ENCODE measurements at regions not wholly inside any gene's neighbourhood (a gene's known extent, or its start where the extent isn't known, plus 50 kb on each side); places are given as distances from the start of the nearest gene placed in this dataset.

- Histone ChIP-seq H3K36me3 (replicated peaks in 1 of 2; ENCODE audit: control insufficient read depth in 2 of 2, insufficient read depth in 2 of 2, low read length in 2 of 2) (no peaks in the 10 kb centered on the region), H3K23ac (ENCODE audit: low read depth, low read length, poor library complexity) (no peak overlapping the region), H4K8ac (ENCODE audit: low read depth, low read length) (no peak overlapping the region), H3K4me2 (ENCODE audit: insufficient read depth, low read length, poor library complexity, severe bottlenecking) (no peak overlapping the region), H2BK120ac (ENCODE audit: low read depth, low read length) (no peak overlapping the region), H3K4me3 (ENCODE audit: low read length in 2 of 2) (no peak overlapping the region), H4K91ac (ENCODE audit: low read depth, low read length, poor library complexity) (no peak overlapping the region), H3K4ac (ENCODE audit: low read length) (no peak overlapping the region), H3K79me1 (ENCODE audit: low read depth, low read length) (no peaks in the 10 kb centered on the region), H3K4me1 (ENCODE audit: control insufficient read depth in 2 of 2, insufficient read depth in 1 of 2, low read depth in 1 of 2, low read length in 2 of 2) (no peaks in the 10 kb centered on the region), H2AFZ (ENCODE audit: low read length) (no peak overlapping the region), H3K9me3 (replicated peaks in 1 of 2; ENCODE audit: control insufficient read depth in 2 of 2, insufficient read depth in 1 of 2, low read depth in 1 of 2, low read length in 2 of 2) (no peaks in the 10 kb centered on the region), H2AK5ac (ENCODE audit: low read depth, low read length) (no peak overlapping the region), H3K14ac (ENCODE audit: low read length) (no peak overlapping the region), H2BK15ac (ENCODE audit: low read length) (no peak overlapping the region), H2BK5ac (ENCODE audit: low read length) (no peak overlapping the region), H3K27ac (replicated peaks; ENCODE audit: low read length) (no peak overlapping the region), H3K9ac (ENCODE audit: low read depth, low read length, poor library complexity) (no peak overlapping the region), H2BK12ac (ENCODE audit: low read length) (no peak overlapping the region), H3K18ac (ENCODE audit: low read length) (no peak overlapping the region), H3K27me3 (ENCODE audit: control insufficient read depth in 3 of 3, insufficient read depth in 3 of 3, low read depth in 1 of 3, low read length in 3 of 3) (no peaks in the 10 kb centered on the region)
- DNase-seq (ENCODE audit: low spot score) = no peak
Measured at GRCh38 chrX:122248681-122249080, 935.4 kb upstream of the GRIA3 start.

GRCh38 chrX:122252454-122252853, 931.6 kb upstream of the GRIA3 start:
- no peak overlapping the region for H3K4me3 ChIP-seq (ENCODE audit: low read length in 2 of 2)
- H3K27me3 ChIP-seq (ENCODE audit: control insufficient read depth in 3 of 3, insufficient read depth in 3 of 3, low read depth in 1 of 3, low read length in 3 of 3) = no peaks in the 10 kb centered on the region
- no peaks in the 10 kb centered on the region for H3K36me3 ChIP-seq (replicated peaks in 1 of 2; ENCODE audit: control insufficient read depth in 2 of 2, insufficient read depth in 2 of 2, low read length in 2 of 2)
- H3K14ac ChIP-seq (ENCODE audit: low read length) = no peak overlapping the region
- no peaks in the 10 kb centered on the region for H3K9me3 ChIP-seq (replicated peaks in 1 of 2; ENCODE audit: control insufficient read depth in 2 of 2, insufficient read depth in 1 of 2, low read depth in 1 of 2, low read length in 2 of 2)
- H3K4me2 ChIP-seq (ENCODE audit: insufficient read depth, low read length, poor library complexity, severe bottlenecking) = no peak overlapping the region
- no peak overlapping the region for H3K18ac ChIP-seq (ENCODE audit: low read length)
- H3K79me1 ChIP-seq (ENCODE audit: low read depth, low read length) = no peaks in the 10 kb centered on the region
- no peak overlapping the region for H2BK15ac ChIP-seq (ENCODE audit: low read length)
- no peak overlapping the region for H2BK5ac ChIP-seq (ENCODE audit: low read length)
- H4K91ac ChIP-seq (ENCODE audit: low read depth, low read length, poor library complexity) = no peak overlapping the region
- no peak overlapping the region for H3K4ac ChIP-seq (ENCODE audit: low read length)
- no peak overlapping the region for H2AK5ac ChIP-seq (ENCODE audit: low read depth, low read length)
- H4K8ac ChIP-seq (ENCODE audit: low read depth, low read length) = no peak overlapping the region
- H2BK12ac ChIP-seq (ENCODE audit: low read length) = no peak overlapping the region
- no CpG with 5 or more reads among the region's 5 CpGs for WGBS, 2 donors (ENCODE audit: extremely low coverage in 2 of 2, insufficient read length in 2 of 2, insufficient replicate concordance in 1 of 2)
- no peak overlapping the region for H3K27ac ChIP-seq (replicated peaks; ENCODE audit: low read length)
- DNase-seq (ENCODE audit: low spot score) = no peak
- no peak overlapping the region for H2BK120ac ChIP-seq (ENCODE audit: low read depth, low read length)
- H3K9ac ChIP-seq (ENCODE audit: low read depth, low read length, poor library complexity) = no peak overlapping the region
- H2AFZ ChIP-seq (ENCODE audit: low read length) = no peak overlapping the region
- no peak overlapping the region for H3K23ac ChIP-seq (ENCODE audit: low read depth, low read length, poor library complexity)
- H3K4me1 ChIP-seq (ENCODE audit: control insufficient read depth in 2 of 2, insufficient read depth in 1 of 2, low read depth in 1 of 2, low read length in 2 of 2) = no peaks in the 10 kb centered on the region

- Histone ChIP-seq H3K27ac (replicated peaks; ENCODE audit: low read length) (no peak overlapping the region), H4K91ac (ENCODE audit: low read depth, low read length, poor library complexity) (no peak overlapping the region), H2BK12ac (ENCODE audit: low read length) (no peak overlapping the region), H3K36me3 (replicated peaks in 1 of 2; ENCODE audit: control insufficient read depth in 2 of 2, insufficient read depth in 2 of 2, low read length in 2 of 2) (no peaks in the 10 kb centered on the region), H2BK5ac (ENCODE audit: low read length) (no peak overlapping the region), H3K79me1 (ENCODE audit: low read depth, low read length) (no peaks in the 10 kb centered on the region), H2AFZ (ENCODE audit: low read length) (no peak overlapping the region), H2BK120ac (ENCODE audit: low read depth, low read length) (no peak overlapping the region), H4K8ac (ENCODE audit: low read depth, low read length) (no peak overlapping the region), H2AK5ac (ENCODE audit: low read depth, low read length) (no peak overlapping the region), H3K4me2 (ENCODE audit: insufficient read depth, low read length, poor library complexity, severe bottlenecking) (no peak overlapping the region), H3K4ac (ENCODE audit: low read length) (no peak overlapping the region), H3K9ac (ENCODE audit: low read depth, low read length, poor library complexity) (no peak overlapping the region), H3K9me3 (replicated peaks in 1 of 2; ENCODE audit: control insufficient read depth in 2 of 2, insufficient read depth in 1 of 2, low read depth in 1 of 2, low read length in 2 of 2) (no peaks in the 10 kb centered on the region), H3K27me3 (ENCODE audit: control insufficient read depth in 3 of 3, insufficient read depth in 3 of 3, low read depth in 1 of 3, low read length in 3 of 3) (no peaks in the 10 kb centered on the region), H3K4me3 (ENCODE audit: low read length in 2 of 2) (no peak overlapping the region), H3K18ac (ENCODE audit: low read length) (no peak overlapping the region), H3K14ac (ENCODE audit: low read length) (no peak overlapping the region), H3K4me1 (ENCODE audit: control insufficient read depth in 2 of 2, insufficient read depth in 1 of 2, low read depth in 1 of 2, low read length in 2 of 2) (no peaks in the 10 kb centered on the region), H2BK15ac (ENCODE audit: low read length) (no peak overlapping the region), H3K23ac (ENCODE audit: low read depth, low read length, poor library complexity) (no peak overlapping the region)
- no peak for DNase-seq (ENCODE audit: low spot score)
Measured at GRCh38 chrX:122268353-122268752, 915.7 kb upstream of the GRIA3 start.

- H4K91ac ChIP-seq (ENCODE audit: low read depth, low read length, poor library complexity) = no peak overlapping the region
- H3K18ac ChIP-seq (ENCODE audit: low read length) = no peak overlapping the region
- no peak overlapping the region for H2AFZ ChIP-seq (ENCODE audit: low read length)
- H3K79me1 ChIP-seq (ENCODE audit: low read depth, low read length) = no peaks in the 10 kb centered on the region
- H3K27ac ChIP-seq (replicated peaks; ENCODE audit: low read length) = no peak overlapping the region
- no peak overlapping the region for H3K23ac ChIP-seq (ENCODE audit: low read depth, low read length, poor library complexity)
- no peaks in the 10 kb centered on the region for H3K9me3 ChIP-seq (replicated peaks in 1 of 2; ENCODE audit: control insufficient read depth in 2 of 2, insufficient read depth in 1 of 2, low read depth in 1 of 2, low read length in 2 of 2)
- H3K4me3 ChIP-seq (ENCODE audit: low read length in 2 of 2) = no peak overlapping the region
- no peak overlapping the region for H2BK120ac ChIP-seq (ENCODE audit: low read depth, low read length)
- H2BK5ac ChIP-seq (ENCODE audit: low read length) = no peak overlapping the region
- no peak overlapping the region for H3K9ac ChIP-seq (ENCODE audit: low read depth, low read length, poor library complexity)
- H3K4ac ChIP-seq (ENCODE audit: low read length) = no peak overlapping the region
- no peaks in the 10 kb centered on the region for H3K27me3 ChIP-seq (ENCODE audit: control insufficient read depth in 3 of 3, insufficient read depth in 3 of 3, low read depth in 1 of 3, low read length in 3 of 3)
- H3K36me3 ChIP-seq (replicated peaks in 1 of 2; ENCODE audit: control insufficient read depth in 2 of 2, insufficient read depth in 2 of 2, low read length in 2 of 2) = no peaks in the 10 kb centered on the region
- no peak overlapping the region for H3K14ac ChIP-seq (ENCODE audit: low read length)
- H2AK5ac ChIP-seq (ENCODE audit: low read depth, low read length) = no peak overlapping the region
- DNase-seq (ENCODE audit: low spot score) = no peak
- no peak overlapping the region for H2BK15ac ChIP-seq (ENCODE audit: low read length)
- no peak overlapping the region for H4K8ac ChIP-seq (ENCODE audit: low read depth, low read length)
- H3K4me2 ChIP-seq (ENCODE audit: insufficient read depth, low read length, poor library complexity, severe bottlenecking) = no peak overlapping the region
- no peaks in the 10 kb centered on the region for H3K4me1 ChIP-seq (ENCODE audit: control insufficient read depth in 2 of 2, insufficient read depth in 1 of 2, low read depth in 1 of 2, low read length in 2 of 2)
- no peak overlapping the region for H2BK12ac ChIP-seq (ENCODE audit: low read length)
Measured at GRCh38 chrX:122269243-122269781, 914.8 kb upstream of the GRIA3 start.
